Lower leg skin (tissue), 4 donors: ENCODE measurements at regions not wholly inside any gene's neighbourhood (a gene's known extent, or its start where the extent isn't known, plus 50 kb on each side); places are given as distances from the start of the nearest gene placed in this dataset.
"Not testable (repeated sequence)": the region's sequence is repeated elsewhere in the genome, so short reads cannot be mapped to it uniquely, and the experiment has no call there.

Experiments used
- DNase-seq, 2 donors: peaks; one replicate each; pipeline ENCODE4 v3.0.0-alpha.2; 2019; ENCODE audit warnings: low spot score in 2 of 2
- H3K4me3 ChIP-seq: fragments of 200-600 bp; sonication (generic); 2 replicates; pipeline ENCODE4 v1.5.1; 2017; ENCODE audit warnings: mild to moderate bottlenecking, low read depth; ENCODE audit not compliant: poor library complexity, severe bottlenecking
- POLR2A ChIP-seq, 2 donors: fragments of 450-650 bp; IDR thresholded peaks; one replicate each; pipeline ENCODE4 v1.6.1; 2016 to 2017; ENCODE audit warnings: antibody characterized with exemption in 2 of 2, mild to moderate bottlenecking in 1 of 2, moderate library complexity in 1 of 2
- WGBS, 2 donors: methylation state at CpG; one replicate each; pipeline ENCODE4 v1.1.5; 2018; 5-methylcytosine and 5-hydroxymethylcytosine counted together
- intact Hi-C: fragments of 100-400 bp; cut with DNase I; formaldehyde crosslinking; loops from one replicate; pipeline ENCODE4 v1.15.0; 2023; ENCODE audit warnings: low total_unique reads
- TF ChIP-seq, protein P1 (sequence below), 3 donors: fragments of 450-650 bp; IDR thresholded peaks; one replicate each; pipeline ENCODE4 v1.5.1; 2016; ENCODE audit warnings: antibody characterized with exemption in 3 of 3, mild to moderate bottlenecking in 3 of 3, moderate library complexity in 2 of 3

DNA sequence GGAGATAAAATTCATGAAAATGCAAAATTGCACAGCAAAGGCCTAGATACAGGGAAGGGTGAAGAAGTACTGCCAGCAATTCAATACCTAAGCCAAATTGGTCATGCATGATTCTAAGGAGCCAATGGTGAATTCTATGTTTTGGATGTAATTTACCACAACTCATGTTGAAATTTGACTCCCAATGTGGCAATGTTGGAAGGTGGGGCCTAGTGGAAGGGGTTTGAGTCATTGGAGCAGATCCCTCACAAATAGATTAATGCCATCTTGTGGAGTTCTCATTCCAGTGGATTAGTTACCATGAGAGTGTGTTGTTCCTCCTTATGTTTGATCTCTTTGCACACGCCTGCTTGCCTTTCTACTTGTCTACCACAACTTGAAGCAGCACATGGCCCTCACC is 194.0 kb upstream of the ALG10 start:
- intact Hi-C loops, result no loop called here
- 74 to 85% methylated on average over 1 of the region's 1 CpG for WGBS, 2 donors
- DNase-seq, result no peak
- no peak overlapping the region for H3K4me3 ChIP-seq
- TF ChIP-seq, protein P1, sequence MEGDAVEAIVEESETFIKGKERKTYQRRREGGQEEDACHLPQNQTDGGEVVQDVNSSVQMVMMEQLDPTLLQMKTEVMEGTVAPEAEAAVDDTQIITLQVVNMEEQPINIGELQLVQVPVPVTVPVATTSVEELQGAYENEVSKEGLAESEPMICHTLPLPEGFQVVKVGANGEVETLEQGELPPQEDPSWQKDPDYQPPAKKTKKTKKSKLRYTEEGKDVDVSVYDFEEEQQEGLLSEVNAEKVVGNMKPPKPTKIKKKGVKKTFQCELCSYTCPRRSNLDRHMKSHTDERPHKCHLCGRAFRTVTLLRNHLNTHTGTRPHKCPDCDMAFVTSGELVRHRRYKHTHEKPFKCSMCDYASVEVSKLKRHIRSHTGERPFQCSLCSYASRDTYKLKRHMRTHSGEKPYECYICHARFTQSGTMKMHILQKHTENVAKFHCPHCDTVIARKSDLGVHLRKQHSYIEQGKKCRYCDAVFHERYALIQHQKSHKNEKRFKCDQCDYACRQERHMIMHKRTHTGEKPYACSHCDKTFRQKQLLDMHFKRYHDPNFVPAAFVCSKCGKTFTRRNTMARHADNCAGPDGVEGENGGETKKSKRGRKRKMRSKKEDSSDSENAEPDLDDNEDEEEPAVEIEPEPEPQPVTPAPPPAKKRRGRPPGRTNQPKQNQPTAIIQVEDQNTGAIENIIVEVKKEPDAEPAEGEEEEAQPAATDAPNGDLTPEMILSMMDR (IDR thresholded peaks at IDR 0.05), result no peak
- TF ChIP-seq POLR2A (IDR thresholded peaks at IDR 0.05), result no peak

DNA sequence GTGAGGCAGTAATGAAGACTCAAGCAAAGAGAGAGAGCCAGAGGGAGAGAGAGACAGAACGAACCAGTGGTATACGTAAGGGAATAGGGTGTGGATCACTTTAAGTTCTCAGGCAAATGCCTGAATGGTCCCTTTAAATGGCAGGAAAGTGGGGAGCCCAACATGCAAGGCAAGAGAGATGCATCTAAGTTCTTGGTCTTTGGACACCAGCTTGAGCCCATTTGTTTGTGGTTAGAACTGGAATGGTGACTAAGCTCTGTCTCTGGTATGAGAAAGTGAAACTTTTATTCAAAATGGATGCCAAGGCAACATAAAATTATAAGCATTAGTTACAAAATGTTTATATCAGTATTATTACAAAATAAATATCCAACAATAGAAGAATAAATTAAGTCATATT is 192.2 kb upstream of the ALG10 start:
- WGBS, 2 donors, result 83 to 86% methylated on average over 2 of the region's 2 CpGs
- intact Hi-C loops, result no loop called here
- no peak for DNase-seq
- H3K4me3 ChIP-seq, result no peak overlapping the region
- TF ChIP-seq POLR2A (IDR thresholded peaks at IDR 0.05), result no peak
- TF ChIP-seq, protein P1 (IDR thresholded peaks at IDR 0.05), result no peak

DNA sequence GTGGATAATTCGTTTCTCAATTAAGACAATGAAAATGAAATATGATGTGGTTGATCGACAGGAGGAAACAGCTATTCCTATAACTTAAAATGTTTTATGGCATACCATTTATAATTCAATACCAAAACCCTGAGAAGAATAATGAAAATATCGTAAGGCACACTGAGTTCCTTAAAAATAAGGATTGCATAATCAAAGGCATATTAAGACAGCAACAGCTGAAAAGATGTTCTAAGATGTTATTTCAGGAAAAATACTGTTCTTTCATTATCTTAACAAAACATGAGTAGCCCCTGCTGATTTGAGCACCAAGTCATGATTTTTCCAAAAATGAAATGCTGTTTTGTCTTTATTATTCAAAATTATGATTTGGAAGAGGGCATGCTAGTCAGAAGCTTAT is 189.4 kb upstream of the ALG10 start:
- intact Hi-C loops, result no loop called here
- 78 to 84% methylated on average over 3 of the region's 3 CpGs for WGBS, 2 donors
- DNase-seq, result no peak

DNA sequence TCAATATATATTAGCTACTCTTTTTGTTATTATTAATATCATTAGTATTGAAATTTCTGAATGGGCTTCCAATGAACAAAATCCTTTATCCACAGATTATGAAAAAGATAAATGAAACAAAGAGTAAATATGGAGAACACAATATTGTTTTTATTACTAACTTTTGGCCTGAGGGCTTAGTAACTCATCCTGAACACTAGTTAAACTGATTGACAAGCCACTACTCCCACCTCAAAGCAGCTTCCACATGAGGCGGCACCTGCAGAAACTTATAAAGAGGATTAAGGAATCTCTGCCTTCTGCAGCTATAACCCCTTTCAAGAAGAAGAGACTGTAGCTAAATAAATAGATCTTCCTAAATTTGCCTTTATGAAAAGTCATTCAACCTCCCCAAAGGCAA is 187.6 kb upstream of the ALG10 start:
- intact Hi-C loops, result no loop called here
- DNase-seq, result no peak
- TF ChIP-seq, protein P1 (IDR thresholded peaks at IDR 0.05), result no peak
- TF ChIP-seq POLR2A (IDR thresholded peaks at IDR 0.05), result no peak
- 62 to 88% methylated on average over 1 of the region's 1 CpG for WGBS, 2 donors
- H3K4me3 ChIP-seq, result no peak overlapping the region

More for the DNA sequence above, 189.4 kb upstream of the ALG10 start:
- TF ChIP-seq, protein P1 (IDR thresholded peaks at IDR 0.05), result no peak
- TF ChIP-seq POLR2A (IDR thresholded peaks at IDR 0.05), result no peak
- no peak overlapping the region for H3K4me3 ChIP-seq

DNA sequence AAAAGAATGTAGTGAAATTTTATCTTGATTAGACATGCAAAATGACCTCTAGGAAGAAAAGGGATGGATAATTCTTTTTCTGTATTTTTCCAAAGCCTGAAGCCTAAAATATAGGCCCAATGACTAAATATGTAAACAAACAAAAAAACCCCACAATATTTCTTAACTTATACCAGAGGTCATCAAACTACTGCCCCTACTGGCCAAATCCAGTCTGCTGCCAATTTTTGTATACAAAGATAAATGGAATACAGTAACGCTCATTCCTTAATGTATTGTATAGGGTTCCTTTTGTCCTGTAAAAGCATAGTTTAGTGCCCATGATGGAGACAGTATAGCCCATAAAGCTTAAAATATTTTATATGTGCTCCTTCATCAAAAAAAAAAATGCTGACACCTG is 145.7 kb upstream of the ALG10 start:
- WGBS, 2 donors, result 90 to 95% methylated on average over 1 of the region's 1 CpG

DNA sequence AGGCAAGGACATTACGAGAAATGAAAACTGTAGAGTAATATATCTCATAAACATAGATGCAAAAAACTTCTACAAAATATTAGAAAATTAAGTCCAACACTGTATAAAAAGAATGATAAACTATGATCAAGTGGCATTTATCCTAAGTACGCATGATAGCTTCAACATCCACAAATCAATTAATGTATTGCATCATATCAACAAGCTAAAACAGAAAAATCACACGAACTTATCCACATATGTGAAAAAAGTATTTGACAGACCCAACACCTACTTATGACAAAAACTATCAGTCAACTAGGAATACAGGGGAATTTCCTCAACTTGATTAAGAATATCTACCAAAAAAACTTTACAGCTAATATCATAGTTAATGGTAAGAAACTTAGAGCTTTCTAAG is 129.9 kb upstream of the ALG10 start:
- TF ChIP-seq, protein P1 (IDR thresholded peaks at IDR 0.05), result no peak
- no peak for TF ChIP-seq POLR2A (IDR thresholded peaks at IDR 0.05)
- DNase-seq, result no peak
- intact Hi-C loops, result no loop called here
- H3K4me3 ChIP-seq, result no peak overlapping the region
- 60 to 84% methylated on average over 3 of the region's 3 CpGs for WGBS, 2 donors

More for the DNA sequence above, 145.7 kb upstream of the ALG10 start:
- no peak overlapping the region for H3K4me3 ChIP-seq
- TF ChIP-seq, protein P1 (IDR thresholded peaks at IDR 0.05), result no peak
- TF ChIP-seq POLR2A (IDR thresholded peaks at IDR 0.05), result no peak
- DNase-seq, result no peak
- intact Hi-C loops, result no loop called here

DNA sequence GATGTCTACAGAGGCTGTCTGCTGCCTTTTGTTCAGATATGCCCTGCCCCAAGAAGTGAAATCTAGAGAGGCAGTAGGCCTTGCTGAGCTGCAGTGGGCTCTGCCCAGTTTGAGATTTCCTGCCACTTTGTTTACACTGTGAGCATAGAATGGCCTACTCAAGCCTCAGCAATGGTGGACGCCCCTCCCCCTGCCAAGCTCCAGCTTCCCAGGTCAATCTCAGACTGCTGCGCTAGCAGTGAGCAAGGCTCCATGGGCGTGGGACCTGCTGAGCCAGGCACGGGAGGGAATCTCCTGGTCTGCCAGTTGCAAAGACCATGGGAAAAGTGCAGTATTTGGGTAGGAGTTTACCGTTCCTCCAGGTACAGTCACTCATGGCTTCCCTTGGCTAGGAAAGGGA is 101.8 kb upstream of the ALG10 start:
- DNase-seq, H3K4me3 ChIP-seq, intact Hi-C loops: not testable (repeated sequence)
- 81 to 88% methylated on average over 5 of the region's 5 CpGs for WGBS, 2 donors
